DND-41 (cell line): ENCODE measurements at regions not wholly inside any gene's neighbourhood (a gene's known extent, or its start where the extent isn't known, plus 50 kb on each side); places are given as distances from the start of the nearest gene placed in this dataset.

ENCODE experiments used
- ATAC-seq: fragments of 200-7000 bp; cut with Tn5 transposase; 3 replicates; pipeline ENCODE4 v1.9.1; 2021; ENCODE audit warnings: low read depth; ENCODE audit not compliant: insufficient read depth
- DNase-seq: peaks from one replicate; pipeline ENCODE4 v3.0.0-alpha.2; 2020
- H2AFZ ChIP-seq: 2 replicates; pipeline ENCODE4 v1.6.0; 2012; ENCODE audit warnings: low read depth, low read length
- H3K27ac ChIP-seq: 2 replicates; pipeline ENCODE4 v1.5.1; 2012; ENCODE audit warnings: low read length, inconsistent platforms
- H3K27me3 ChIP-seq: fragments of 200-600 bp; sonication (generic); 2 replicates; pipeline ENCODE4 v1.6.0; 2012; ENCODE audit warnings: low read length, mild to moderate bottlenecking, inconsistent platforms; ENCODE audit not compliant: insufficient read depth, poor library complexity
- H3K36me3 ChIP-seq: 2 replicates; pipeline ENCODE4 v1.5.1; 2012; ENCODE audit warnings: low read length, inconsistent platforms; ENCODE audit not compliant: insufficient read depth
- H3K4me1 ChIP-seq: 2 replicates; pipeline ENCODE4 v1.5.1; 2012; ENCODE audit warnings: mild to moderate bottlenecking, low read length; ENCODE audit not compliant: insufficient read depth
- H3K4me2 ChIP-seq: 2 replicates; pipeline ENCODE4 v1.6.0; 2012; ENCODE audit warnings: mild to moderate bottlenecking, moderate library complexity, low read length, inconsistent platforms; ENCODE audit not compliant: insufficient read depth
- H3K4me3 ChIP-seq, 2 experiments: fragments of 200-600 bp in 1 of 2; shearing (Covaris generic) in 1 of 2; 2 replicates each; pipeline ENCODE4 v1.5.1; 2012 to 2016; ENCODE audit warnings: inconsistent platforms in 2 of 2, low read length in 2 of 2, mild to moderate bottlenecking in 2 of 2, low read depth in 1 of 2, moderate library complexity in 1 of 2
- H3K79me2 ChIP-seq: 2 replicates; pipeline ENCODE4 v1.6.0; 2012; ENCODE audit warnings: low read length, inconsistent platforms; ENCODE audit not compliant: insufficient read depth
- H3K9ac ChIP-seq: 2 replicates; pipeline ENCODE4 v1.6.0; 2012; ENCODE audit warnings: low read depth, mild to moderate bottlenecking, inconsistent platforms, low read length, moderate library complexity
- H3K9me3 ChIP-seq: 2 replicates; pipeline ENCODE4 v1.5.1; 2012; ENCODE audit warnings: low read length, moderate library complexity, mild to moderate bottlenecking, inconsistent platforms; ENCODE audit not compliant: insufficient read depth, severe bottlenecking
- H4K20me1 ChIP-seq: 2 replicates; pipeline ENCODE4 v1.6.0; 2012; ENCODE audit warnings: low read length; ENCODE audit not compliant: insufficient read depth
- CTCF ChIP-seq: IDR thresholded peaks from 2 replicates; pipeline ENCODE4 v1.5.1; 2012; ENCODE audit warnings: borderline replicate concordance, low read length, moderate library complexity, mild to moderate bottlenecking; ENCODE audit not compliant: poor library complexity, severe bottlenecking; ENCODE audit errors: extremely low read depth
- EZH2 ChIP-seq: IDR thresholded peaks from 3 replicates; pipeline ENCODE4 v1.6.1; 2012; ENCODE audit warnings: borderline replicate concordance, low read depth, mild to moderate bottlenecking, moderate library complexity, low read length, inconsistent platforms; ENCODE audit not compliant: severe bottlenecking

- Histone ChIP-seq H3K27ac (no peak overlapping the region), H2AFZ (no peak overlapping the region), H4K20me1 (no peaks in the 10 kb centered on the region), H3K27me3 (no peaks in the 10 kb centered on the region), H3K36me3 (no peaks in the 10 kb centered on the region), H3K9ac (no peak overlapping the region), H3K4me1 (no peaks in the 10 kb centered on the region), H3K4me3 (no peak overlapping the region), H3K4me2 (no peak overlapping the region), H3K79me2 (no peaks in the 10 kb centered on the region), H3K9me3 (no peaks in the 10 kb centered on the region)
- DNase-seq (no peak), ATAC-seq (no peak)
- TF ChIP-seq CTCF (no peak), EZH2 (no peak)
Observed at GRCh38 chr12:85390266-85390665, 110.2 kb downstream of the ALX1 start.

- no peak overlapping the region for H3K4me3 ChIP-seq
- H3K9ac ChIP-seq: no peak overlapping the region
- no peaks in the 10 kb centered on the region for H3K9me3 ChIP-seq
- no peak overlapping the region for H3K4me2 ChIP-seq
- DNase-seq (no peak), ATAC-seq (no peak)
- no peaks in the 10 kb centered on the region for H3K4me1 ChIP-seq
- no peak overlapping the region for H3K27ac ChIP-seq
- no peak overlapping the region for H2AFZ ChIP-seq
- no peaks in the 10 kb centered on the region for H3K36me3 ChIP-seq
- H3K27me3 ChIP-seq: no peaks in the 10 kb centered on the region
- no peaks in the 10 kb centered on the region for H3K79me2 ChIP-seq
- no peaks in the 10 kb centered on the region for H4K20me1 ChIP-seq
- TF ChIP-seq EZH2 (no peak), CTCF (no peak)
Observed at GRCh38 chr12:85392508-85392907, 112.5 kb downstream of the ALX1 start.

DNA sequence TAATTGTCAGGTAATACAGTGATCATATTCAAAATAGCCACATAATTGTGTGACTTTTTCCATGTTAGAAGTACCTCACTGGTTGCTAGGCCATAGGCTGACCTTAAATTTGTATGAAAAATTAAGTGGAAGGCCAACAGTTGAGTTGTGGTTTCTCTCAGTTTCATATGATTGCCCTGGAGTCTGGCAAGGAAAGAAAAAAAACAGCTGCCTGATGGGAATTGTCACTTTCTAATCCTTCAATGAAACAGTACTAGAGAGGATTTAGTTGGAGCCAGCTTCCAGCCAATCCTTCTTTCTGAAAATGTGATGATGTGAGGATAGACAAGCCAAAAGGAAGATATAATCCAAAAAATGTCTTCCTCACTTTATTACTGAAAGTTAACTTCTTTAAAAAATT, 113.6 kb downstream of the ALX1 start:
- H3K9ac ChIP-seq: no peak overlapping the region
- ATAC-seq (no peak), DNase-seq (no peak)
- no peaks in the 10 kb centered on the region for H3K4me1 ChIP-seq
- no peak overlapping the region for H2AFZ ChIP-seq
- H4K20me1 ChIP-seq: no peaks in the 10 kb centered on the region
- no peak overlapping the region for H3K4me2 ChIP-seq
- TF ChIP-seq EZH2 (no peak), CTCF (no peak)
- H3K79me2 ChIP-seq: no peaks in the 10 kb centered on the region
- H3K27me3 ChIP-seq: no peaks in the 10 kb centered on the region
- H3K36me3 ChIP-seq: no peaks in the 10 kb centered on the region
- no peak overlapping the region for H3K27ac ChIP-seq
- no peaks in the 10 kb centered on the region for H3K9me3 ChIP-seq
- H3K4me3 ChIP-seq: no peak overlapping the region

DNA sequence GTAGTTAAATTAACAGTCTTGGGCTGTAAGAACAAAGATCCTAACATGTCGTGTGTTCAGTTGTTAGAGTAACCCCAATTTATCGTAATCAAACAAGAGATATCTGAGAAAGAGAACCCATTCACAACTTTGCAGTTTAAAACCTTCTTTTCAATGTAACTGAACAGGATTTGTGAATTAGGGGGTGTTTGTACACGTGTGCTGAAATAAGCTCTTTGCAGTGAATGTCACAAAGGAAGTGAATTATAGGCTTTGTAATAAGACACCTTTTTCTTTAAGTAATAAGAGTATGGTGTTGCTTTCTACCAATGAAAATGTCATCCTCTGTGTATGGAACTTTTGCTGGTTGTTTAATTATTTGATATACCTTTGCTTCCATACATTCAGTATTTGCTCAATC, 114.0 kb downstream of the ALX1 start:
- TF ChIP-seq EZH2 (no peak), CTCF (no peak)
- Histone ChIP-seq H3K4me1 (no peaks in the 10 kb centered on the region), H3K27me3 (no peaks in the 10 kb centered on the region), H4K20me1 (no peaks in the 10 kb centered on the region), H3K79me2 (no peaks in the 10 kb centered on the region), H3K4me2 (no peak overlapping the region), H3K9ac (no peak overlapping the region), H3K4me3 (no peak overlapping the region), H3K36me3 (no peaks in the 10 kb centered on the region), H3K9me3 (no peaks in the 10 kb centered on the region), H2AFZ (no peak overlapping the region), H3K27ac (no peak overlapping the region)
- DNase-seq (no peak), ATAC-seq (no peak)
